ENCODE measurements at regions not wholly inside any gene's neighbourhood (a gene's known extent, or its start where the extent isn't known, plus 50 kb on each side); places are given as distances from the start of the nearest gene placed in this dataset.

DNA sequence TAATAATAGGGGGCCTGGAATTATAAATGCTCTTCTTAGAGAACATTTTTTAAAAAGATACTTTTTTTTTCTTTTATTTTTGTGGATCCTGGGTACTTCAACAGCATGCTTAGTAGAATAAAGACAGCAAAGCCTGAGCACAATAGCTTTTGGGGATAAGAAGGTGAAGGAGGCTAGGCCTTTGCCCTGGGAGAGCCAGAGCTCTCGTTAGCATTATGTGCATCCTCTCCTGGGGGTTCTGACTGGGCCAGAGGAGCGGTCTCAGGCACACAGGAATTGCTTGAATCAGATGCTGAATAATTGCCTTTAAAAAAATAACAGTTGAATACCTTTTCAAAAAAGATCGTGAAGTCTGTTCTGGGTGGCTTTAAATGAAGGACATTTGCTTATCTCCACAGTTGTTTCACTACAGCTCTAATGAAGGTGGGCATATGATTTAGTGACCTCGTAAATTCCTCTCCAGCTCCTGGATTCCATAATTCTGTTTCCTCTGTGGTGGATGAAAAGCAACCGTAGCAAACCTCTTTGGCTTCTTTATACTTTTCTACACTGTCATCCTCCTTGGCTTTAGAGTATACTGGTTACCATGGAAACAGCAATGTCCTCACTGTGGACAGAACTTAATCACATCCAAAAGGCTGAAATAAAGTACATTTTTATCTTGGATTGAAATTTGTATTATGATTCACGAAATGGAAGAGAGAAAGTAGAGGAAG lies 133.8 kb downstream of the MAIP1 start:
- TF ChIP-seq, protein P1, sequence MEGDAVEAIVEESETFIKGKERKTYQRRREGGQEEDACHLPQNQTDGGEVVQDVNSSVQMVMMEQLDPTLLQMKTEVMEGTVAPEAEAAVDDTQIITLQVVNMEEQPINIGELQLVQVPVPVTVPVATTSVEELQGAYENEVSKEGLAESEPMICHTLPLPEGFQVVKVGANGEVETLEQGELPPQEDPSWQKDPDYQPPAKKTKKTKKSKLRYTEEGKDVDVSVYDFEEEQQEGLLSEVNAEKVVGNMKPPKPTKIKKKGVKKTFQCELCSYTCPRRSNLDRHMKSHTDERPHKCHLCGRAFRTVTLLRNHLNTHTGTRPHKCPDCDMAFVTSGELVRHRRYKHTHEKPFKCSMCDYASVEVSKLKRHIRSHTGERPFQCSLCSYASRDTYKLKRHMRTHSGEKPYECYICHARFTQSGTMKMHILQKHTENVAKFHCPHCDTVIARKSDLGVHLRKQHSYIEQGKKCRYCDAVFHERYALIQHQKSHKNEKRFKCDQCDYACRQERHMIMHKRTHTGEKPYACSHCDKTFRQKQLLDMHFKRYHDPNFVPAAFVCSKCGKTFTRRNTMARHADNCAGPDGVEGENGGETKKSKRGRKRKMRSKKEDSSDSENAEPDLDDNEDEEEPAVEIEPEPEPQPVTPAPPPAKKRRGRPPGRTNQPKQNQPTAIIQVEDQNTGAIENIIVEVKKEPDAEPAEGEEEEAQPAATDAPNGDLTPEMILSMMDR (IDR thresholded peaks at IDR 0.05): no peak
- no peak for TF ChIP-seq POLR2AphosphoS5 (IDR thresholded peaks at IDR 0.05; ENCODE audit: insufficient read depth in 1 of 2, low read depth in 1 of 2)
